Muscle layer of colon (tissue), 2 donors: ENCODE measurements at regions not wholly inside any gene's neighbourhood (a gene's known extent, or its start where the extent isn't known, plus 50 kb on each side); places are given as distances from the start of the nearest gene placed in this dataset.
"Not testable (repeated sequence)": the region's sequence is repeated elsewhere in the genome, so short reads cannot be mapped to it uniquely, and the experiment has no call there.

Experiments used
- H3K27ac ChIP-seq: one replicate; pipeline ENCODE4 v1.7.0; 2013; ENCODE audit warnings: low read depth, mild to moderate bottlenecking, low read length, moderate library complexity
- H3K27me3 ChIP-seq, 2 donors: one replicate each; pipeline ENCODE4 v1.7.0; 2013; ENCODE audit warnings: low read length in 2 of 2, mild to moderate bottlenecking in 2 of 2; ENCODE audit not compliant: insufficient read depth in 2 of 2, control insufficient read depth in 1 of 2
- H3K36me3 ChIP-seq: one replicate; pipeline ENCODE4 v1.7.0; 2013; ENCODE audit warnings: mild to moderate bottlenecking, low read length; ENCODE audit not compliant: insufficient read depth
- H3K4me1 ChIP-seq: one replicate; pipeline ENCODE4 v1.7.0; 2013; ENCODE audit warnings: mild to moderate bottlenecking, low read length; ENCODE audit not compliant: insufficient read depth
- H3K4me3 ChIP-seq, 2 donors: one replicate each; pipeline ENCODE4 v1.7.0; 2013; ENCODE audit warnings: low read length in 2 of 2, low read depth in 1 of 2, mild to moderate bottlenecking in 1 of 2, moderate library complexity in 1 of 2
- H3K9ac ChIP-seq: one replicate; pipeline ENCODE4 v1.7.0; 2013; ENCODE audit warnings: low read length
- H3K9me3 ChIP-seq: one replicate; pipeline ENCODE4 v1.7.0; 2013; ENCODE audit warnings: mild to moderate bottlenecking, low read length
- donor health status: abdominal sarcoma.
- donor health status: Adenocarcinoma of cecum.

DNA sequence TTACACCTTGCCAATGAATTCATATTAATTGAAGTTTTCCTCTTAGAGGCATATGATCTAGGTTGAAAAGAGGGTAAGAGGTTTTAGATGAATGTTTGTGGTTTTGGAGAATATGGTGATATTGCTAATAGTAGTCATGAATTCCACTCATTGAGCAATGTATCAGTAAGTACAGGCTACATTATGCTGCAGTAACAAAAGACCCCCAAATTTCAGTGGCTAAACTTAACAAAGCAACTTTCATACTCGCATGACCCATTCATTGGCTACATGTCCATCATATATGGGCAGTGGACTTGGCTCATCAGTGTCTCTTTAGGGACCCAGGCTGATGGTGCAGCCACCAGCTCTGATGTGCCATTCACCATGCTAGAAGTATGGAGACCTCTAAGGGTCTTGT lies 196.6 kb upstream of the MYL2 start:
- H3K9ac ChIP-seq = no peak overlapping the region

DNA sequence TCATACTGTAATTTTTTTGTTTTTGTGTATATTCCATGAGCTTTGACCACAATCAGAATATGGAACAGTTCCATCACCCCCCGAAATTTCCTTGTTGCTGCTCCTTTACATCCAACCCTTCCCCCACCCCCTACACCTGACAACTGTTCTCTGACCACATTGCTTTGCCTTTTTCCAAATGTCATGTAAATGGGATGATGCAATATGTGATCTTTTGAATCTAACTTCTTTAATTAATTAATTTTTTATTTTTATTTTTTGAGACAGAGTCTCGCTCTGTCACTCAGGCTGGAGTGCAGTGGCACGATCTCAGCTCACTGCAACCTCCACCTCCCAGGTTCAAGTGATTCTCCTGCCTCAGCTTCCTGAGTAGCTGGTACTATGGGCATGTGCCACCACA lies 192.9 kb upstream of the MYL2 start:
- not testable (repeated sequence) for H3K27ac ChIP-seq, H3K27me3 ChIP-seq, H3K36me3 ChIP-seq, H3K4me1 ChIP-seq, H3K4me3 ChIP-seq, H3K9ac ChIP-seq, H3K9me3 ChIP-seq

More for the DNA sequence above, 196.6 kb upstream of the MYL2 start:
- peaks cover 6% of the 10 kb centered on the region for H3K4me1 ChIP-seq
- no peaks in the 10 kb centered on the region for H3K27me3 ChIP-seq
- no peak overlapping the region for H3K4me3 ChIP-seq
- no peaks in the 10 kb centered on the region for H3K9me3 ChIP-seq
- H3K27ac ChIP-seq = no peak overlapping the region
- H3K36me3 ChIP-seq = no peaks in the 10 kb centered on the region

DNA sequence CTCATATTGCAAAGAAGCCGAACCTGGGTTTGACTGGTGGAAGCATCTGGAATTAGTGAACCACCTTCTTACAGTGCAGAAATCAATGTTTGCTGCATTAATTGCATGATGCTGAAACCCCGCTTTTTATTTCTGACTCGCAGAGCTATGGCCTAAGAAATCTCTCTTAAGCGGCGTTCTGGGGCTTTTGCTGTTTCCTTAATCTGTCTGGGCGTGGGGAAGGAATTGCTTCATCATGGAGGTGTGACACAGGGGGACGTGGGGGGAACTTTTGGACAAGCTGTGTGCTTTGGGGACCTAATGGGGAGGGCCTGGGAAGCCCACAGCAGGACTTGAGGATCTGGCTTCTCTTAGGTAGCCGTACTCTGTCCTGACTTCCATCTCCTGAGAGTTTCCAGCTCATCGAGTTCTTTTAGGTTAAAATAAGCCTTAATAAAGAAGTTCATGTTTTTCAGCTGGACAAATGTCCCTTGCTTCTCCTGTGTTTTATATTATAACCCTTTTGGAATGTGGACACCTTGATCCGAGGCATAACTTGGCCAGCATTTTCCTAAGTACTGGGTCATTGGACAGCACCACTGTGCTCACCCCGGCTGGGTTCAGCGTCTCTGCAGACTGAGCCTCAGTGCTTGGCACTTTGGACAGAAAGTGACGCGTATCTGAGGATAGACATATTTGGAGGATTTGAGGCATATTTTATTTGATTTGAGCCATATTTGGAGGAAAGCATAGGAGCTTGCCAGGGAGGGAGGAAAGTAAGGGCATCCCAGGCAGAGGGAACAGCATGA lies 192.1 kb upstream of the MYL2 start:
- no peak overlapping the region for H3K9ac ChIP-seq
- no peak overlapping the region for H3K27ac ChIP-seq
- H3K4me3 ChIP-seq = no peak overlapping the region
- no peaks in the 10 kb centered on the region for H3K27me3 ChIP-seq
- H3K36me3 ChIP-seq = no peaks in the 10 kb centered on the region
- H3K4me1 ChIP-seq = no peaks in the 10 kb centered on the region
- no peaks in the 10 kb centered on the region for H3K9me3 ChIP-seq

DNA sequence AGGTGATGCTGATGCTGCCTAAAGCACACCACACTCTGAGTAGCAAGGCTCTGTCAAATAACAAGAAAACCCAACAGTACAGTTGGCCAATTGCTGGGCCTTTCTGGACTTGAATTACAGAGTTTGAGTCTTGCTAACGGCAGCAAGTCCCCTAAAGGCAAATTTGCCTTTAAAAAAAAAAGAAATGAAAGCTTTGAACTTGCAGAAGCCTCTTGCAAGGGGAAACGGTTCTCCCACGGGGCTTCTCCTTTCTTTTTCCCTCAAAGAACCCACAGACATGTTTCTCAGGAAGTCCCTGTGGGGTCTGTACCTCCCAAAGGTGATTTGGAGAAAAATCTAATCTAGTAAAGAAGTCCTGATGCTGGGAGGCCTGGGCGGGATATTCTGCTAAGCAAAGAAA lies 191.3 kb upstream of the MYL2 start:
- Histone ChIP-seq H3K4me1 (no peaks in the 10 kb centered on the region), H3K36me3 (no peaks in the 10 kb centered on the region), H3K9ac (no peak overlapping the region), H3K27ac (no peak overlapping the region), H3K27me3 (no peaks in the 10 kb centered on the region), H3K9me3 (no peaks in the 10 kb centered on the region), H3K4me3 (no peak overlapping the region)

DNA sequence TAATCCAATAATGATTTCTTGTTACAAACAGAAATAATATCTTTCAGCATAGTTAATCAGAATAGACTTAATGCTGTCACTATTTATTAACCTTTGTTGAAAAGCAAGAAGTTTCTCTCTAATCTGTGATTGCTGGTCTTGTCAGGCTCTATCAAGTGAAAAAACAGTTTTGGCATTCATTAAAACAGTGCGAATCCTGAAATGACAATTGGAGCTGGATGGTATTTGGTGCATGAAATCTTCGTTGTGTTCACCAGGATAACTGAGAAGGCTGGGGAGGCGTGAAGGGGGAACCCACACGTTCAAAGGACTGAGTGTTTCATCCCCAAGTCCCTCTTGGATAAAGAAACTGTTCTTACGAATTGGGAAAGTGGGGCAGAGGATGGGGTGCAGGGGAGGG lies 190.2 kb upstream of the MYL2 start:
- Histone ChIP-seq H3K36me3 (no peaks in the 10 kb centered on the region), H3K9me3 (no peaks in the 10 kb centered on the region), H3K27ac (no peak overlapping the region), H3K4me1 (no peaks in the 10 kb centered on the region), H3K27me3 (no peaks in the 10 kb centered on the region), H3K9ac (no peak overlapping the region), H3K4me3 (no peak overlapping the region)

DNA sequence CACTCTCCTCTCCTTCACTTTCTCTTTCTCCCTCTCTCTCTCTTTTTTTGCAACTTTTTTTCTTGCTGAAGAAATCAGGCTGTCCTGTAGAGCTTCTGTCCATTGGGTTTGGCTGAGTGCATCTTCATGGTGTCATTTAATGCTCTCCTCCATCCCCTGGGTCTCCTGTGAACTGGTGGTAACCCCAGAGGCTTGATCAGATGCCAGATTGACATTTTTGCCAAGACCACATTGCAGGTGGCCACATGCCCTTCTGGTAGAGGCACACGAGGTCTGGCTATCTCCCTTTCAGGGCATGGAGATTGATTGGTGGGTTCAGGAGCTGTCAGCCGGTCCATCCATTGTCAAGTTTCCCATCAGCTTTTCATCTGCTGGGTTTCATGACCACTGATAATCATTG lies 188.3 kb upstream of the MYL2 start:
- no peak overlapping the region for H3K9ac ChIP-seq
- H3K4me1 ChIP-seq = no peaks in the 10 kb centered on the region
- no peaks in the 10 kb centered on the region for H3K36me3 ChIP-seq
- no peak overlapping the region for H3K4me3 ChIP-seq
- H3K27me3 ChIP-seq = no peaks in the 10 kb centered on the region
- no peak overlapping the region for H3K27ac ChIP-seq
- H3K9me3 ChIP-seq = no peaks in the 10 kb centered on the region

DNA sequence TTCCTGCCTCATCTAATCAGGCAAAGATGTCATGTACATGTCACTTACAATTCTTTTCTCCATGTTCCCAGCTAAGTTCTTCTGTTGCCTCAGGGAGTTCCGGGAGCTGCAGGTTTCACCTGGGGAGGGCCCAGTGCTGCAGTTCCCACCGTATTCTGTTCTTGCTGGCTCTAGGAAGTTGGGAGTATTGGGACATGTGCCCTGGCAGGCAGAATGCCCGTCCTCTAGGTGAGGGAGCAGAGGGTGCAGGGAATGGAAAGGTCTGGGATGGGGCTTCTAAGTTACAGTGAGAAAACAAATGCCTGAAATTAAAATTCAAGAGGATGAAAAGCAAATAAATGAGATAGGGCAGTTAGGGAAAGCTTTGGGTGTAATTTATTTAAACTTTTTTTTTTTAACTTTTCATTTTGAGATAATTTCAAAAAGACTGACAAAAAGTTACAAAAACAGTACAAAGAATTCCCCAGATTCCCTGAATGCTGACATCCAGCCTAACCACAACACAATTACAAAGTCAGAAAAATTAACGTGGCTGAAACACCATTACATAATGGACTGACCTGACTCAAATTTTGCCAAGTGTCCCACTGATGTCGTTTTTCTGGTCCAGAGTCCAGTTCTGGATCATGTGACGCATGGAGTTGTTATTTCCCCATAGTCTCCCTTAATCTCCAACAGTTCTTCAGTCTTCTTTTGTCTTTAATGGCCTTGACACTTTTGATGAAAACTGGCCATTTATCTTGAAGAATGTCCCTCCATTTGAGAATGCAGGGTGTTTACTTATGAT lies 187.2 kb upstream of the MYL2 start:
- Histone ChIP-seq H3K27ac (no peak overlapping the region), H3K27me3 (no peaks in the 10 kb centered on the region), H3K9ac (no peak overlapping the region), H3K4me3 (no peak overlapping the region), H3K9me3 (no peaks in the 10 kb centered on the region), H3K4me1 (no peaks in the 10 kb centered on the region), H3K36me3 (no peaks in the 10 kb centered on the region)

DNA sequence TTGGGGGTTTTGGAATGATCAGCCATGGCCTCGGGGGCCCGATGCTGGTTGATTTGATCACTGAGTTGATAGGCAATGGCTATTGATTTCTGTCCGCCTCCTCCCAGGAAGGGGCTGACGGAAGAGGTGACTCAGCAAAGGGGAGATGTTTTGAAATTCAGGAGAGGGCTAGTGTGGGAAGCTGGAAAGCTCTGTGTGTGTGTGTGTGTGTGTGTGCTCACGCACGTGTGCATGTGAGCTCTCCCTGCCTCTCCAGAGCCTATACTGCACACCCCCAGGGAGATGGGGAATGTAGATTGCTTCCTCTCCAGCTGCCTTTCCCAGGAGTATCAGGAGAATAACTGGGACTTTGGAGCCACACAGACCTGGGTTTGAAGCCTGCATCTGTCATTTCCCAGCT lies 184.9 kb upstream of the MYL2 start:
- Histone ChIP-seq H3K27me3 (no peaks in the 10 kb centered on the region), H3K4me1 (no peaks in the 10 kb centered on the region), H3K27ac (no peak overlapping the region), H3K4me3 (no peak overlapping the region), H3K36me3 (no peaks in the 10 kb centered on the region), H3K9me3 (no peaks in the 10 kb centered on the region), H3K9ac (no peak overlapping the region)

DNA sequence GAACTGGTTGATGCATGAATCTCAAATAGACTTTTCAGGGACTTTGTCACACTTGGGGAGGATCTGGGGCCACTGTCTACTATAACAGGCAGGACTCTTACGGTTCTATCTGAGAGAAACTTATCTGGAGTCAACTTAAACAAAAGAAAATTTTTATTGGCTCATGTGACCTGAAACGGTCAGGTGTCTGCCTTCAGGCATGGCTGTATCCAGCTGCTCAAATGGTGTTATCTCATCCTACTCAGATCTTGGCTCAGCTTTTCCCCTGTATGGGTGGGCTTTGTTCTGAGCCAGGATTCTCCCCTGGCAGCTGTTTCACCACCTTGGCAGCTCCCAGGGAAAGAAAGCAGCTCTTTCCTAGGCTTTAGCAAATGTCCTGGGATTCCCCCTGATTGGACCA lies 183.2 kb upstream of the MYL2 start:
- H3K36me3 ChIP-seq = no peaks in the 10 kb centered on the region
- H3K4me1 ChIP-seq = no peaks in the 10 kb centered on the region
- H3K27ac ChIP-seq = no peak overlapping the region
- no peaks in the 10 kb centered on the region for H3K27me3 ChIP-seq
- H3K9ac ChIP-seq = no peak overlapping the region
- H3K9me3 ChIP-seq = no peaks in the 10 kb centered on the region
- H3K4me3 ChIP-seq = no peak overlapping the region

DNA sequence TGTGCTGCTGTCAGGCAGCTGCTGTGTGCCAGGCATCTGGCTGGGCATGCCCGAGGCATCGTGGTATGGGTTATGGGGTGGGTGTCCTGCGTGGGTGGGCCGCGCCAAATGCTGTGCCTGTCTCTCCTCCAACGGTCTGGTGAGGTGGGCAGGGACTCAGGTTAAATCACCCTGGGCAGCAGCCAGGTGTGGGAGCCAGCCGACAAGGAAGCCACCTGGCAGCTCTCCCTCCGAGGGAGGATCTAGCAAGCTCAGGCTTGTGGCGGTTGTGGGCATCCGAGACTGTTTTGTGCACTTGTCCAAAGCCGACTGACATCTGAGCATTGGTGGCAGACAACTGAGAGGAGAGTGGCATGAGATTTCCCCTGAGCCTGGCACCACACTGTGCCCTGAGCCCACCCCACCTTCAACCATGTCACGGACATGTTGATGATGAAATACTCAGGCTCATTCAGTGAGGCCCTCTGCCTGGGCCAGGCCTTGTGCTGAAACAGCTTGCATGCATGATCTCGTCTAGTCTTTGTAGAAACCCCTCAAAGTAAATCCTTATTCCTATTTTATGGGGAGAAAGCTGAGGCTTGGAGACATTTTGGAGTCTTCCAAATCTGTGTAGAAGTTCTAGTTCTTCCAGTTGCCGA lies 181.8 kb upstream of the MYL2 start:
- Histone ChIP-seq H3K9ac (no peak overlapping the region), H3K9me3 (no peaks in the 10 kb centered on the region), H3K4me1 (no peaks in the 10 kb centered on the region), H3K36me3 (no peaks in the 10 kb centered on the region), H3K4me3 (no peak overlapping the region), H3K27ac (no peak overlapping the region), H3K27me3 (no peaks in the 10 kb centered on the region)

DNA sequence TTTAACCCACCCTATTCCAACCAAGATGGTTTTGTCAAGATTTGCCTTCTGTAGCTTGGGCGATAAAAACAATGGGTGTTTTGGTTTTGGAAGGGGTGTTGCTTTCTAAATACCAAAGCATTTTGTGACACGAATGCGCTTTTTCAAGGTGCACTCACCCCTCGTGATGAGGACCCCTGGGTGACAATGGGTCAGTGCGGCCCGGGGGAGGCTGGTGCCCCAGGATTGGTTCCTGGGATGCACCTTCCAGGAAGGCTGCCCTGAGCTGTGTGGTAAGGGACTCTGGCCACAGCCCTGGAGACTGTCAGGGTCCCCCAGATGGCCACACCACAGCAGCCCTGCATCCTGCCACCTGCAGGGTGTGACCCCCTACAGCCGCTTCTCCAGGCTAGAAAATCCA lies 180.6 kb upstream of the MYL2 start:
- H3K27ac ChIP-seq = no peak overlapping the region
- no peaks in the 10 kb centered on the region for H3K36me3 ChIP-seq
- H3K9ac ChIP-seq = no peak overlapping the region
- H3K9me3 ChIP-seq = no peaks in the 10 kb centered on the region
- H3K4me1 ChIP-seq = no peaks in the 10 kb centered on the region
- no peak overlapping the region for H3K4me3 ChIP-seq
- no peaks in the 10 kb centered on the region for H3K27me3 ChIP-seq
